Liver (tissue), 8 donors: ENCODE measurements at regions not wholly inside any gene's neighbourhood (a gene's known extent, or its start where the extent isn't known, plus 50 kb on each side); places are given as distances from the start of the nearest gene placed in this dataset.

Experiments
- DNase-seq: peaks from one replicate; pipeline ENCODE4 v3.0.0-alpha.2; 2017; ENCODE audit warnings: low spot score
- H3K27ac ChIP-seq, 2 donors: one replicate each; pipeline ENCODE4 v1.7.0; 2013; ENCODE audit warnings: inconsistent platforms in 2 of 2, low read length in 2 of 2, control low read depth in 1 of 2, low read depth in 1 of 2, mild to moderate bottlenecking in 1 of 2
- H3K27me3 ChIP-seq, 4 donors: one replicate each; pipeline versions ENCODE4 v1.6.1 to v1.7.0; 2013; ENCODE audit warnings: low read length in 3 of 4, inconsistent platforms in 1 of 4, mild to moderate bottlenecking in 1 of 4, moderate library complexity in 1 of 4; ENCODE audit not compliant: control insufficient read depth in 4 of 4, insufficient read depth in 4 of 4
- H3K36me3 ChIP-seq, 4 donors: one replicate each; pipeline versions ENCODE4 v1.6.1 to v1.7.0; 2013; ENCODE audit warnings: low read length in 3 of 4, mild to moderate bottlenecking in 3 of 4, low read depth in 1 of 4, moderate library complexity in 1 of 4; ENCODE audit not compliant: control insufficient read depth in 4 of 4, insufficient read depth in 3 of 4
- H3K4me1 ChIP-seq, 4 donors: one replicate each; pipeline versions ENCODE4 v1.6.1 to v1.7.0; 2013; ENCODE audit warnings: low read length in 3 of 4, mild to moderate bottlenecking in 3 of 4, moderate library complexity in 1 of 4; ENCODE audit not compliant: control insufficient read depth in 4 of 4, insufficient read depth in 4 of 4
- H3K4me3 ChIP-seq, 3 donors: one replicate each; pipeline versions ENCODE4 v1.6.1 to v1.7.0; 2013; ENCODE audit warnings: low read length in 3 of 3, control low read depth in 1 of 3, low read depth in 1 of 3, mild to moderate bottlenecking in 1 of 3
- H3K9ac ChIP-seq, 2 donors: one replicate each; pipeline ENCODE4 v1.7.0; 2013; ENCODE audit warnings: low read length in 2 of 2, mild to moderate bottlenecking in 2 of 2, moderate library complexity in 2 of 2, control low read depth in 1 of 2, low read depth in 1 of 2
- H3K9me3 ChIP-seq, 4 donors: one replicate each; pipeline versions ENCODE4 v1.6.1 to v1.7.0; 2013; ENCODE audit warnings: low read length in 3 of 4; ENCODE audit not compliant: control insufficient read depth in 4 of 4
- FOXA1 ChIP-seq: IDR thresholded peaks from 2 replicates; pipeline ENCODE4 v1.6.1; 2016; ENCODE audit warnings: antibody characterized with exemption
- FOXA2 ChIP-seq: IDR thresholded peaks from 2 replicates; pipeline ENCODE4 v1.6.1; 2016; ENCODE audit warnings: antibody characterized with exemption
- GABPA ChIP-seq, 2 donors: IDR thresholded peaks in 1 of 2; conservative IDR thresholded peaks in 1 of 2; 2 replicates each; pipeline ENCODE4 v1.6.1; 2016; ENCODE audit warnings: antibody characterized with exemption in 2 of 2, mild to moderate bottlenecking in 1 of 2, moderate library complexity in 1 of 2
- JUND ChIP-seq, 2 donors: IDR thresholded peaks; 2 replicates each; pipeline ENCODE4 v1.6.1; 2016; ENCODE audit warnings: antibody characterized with exemption in 2 of 2
- RAD21 ChIP-seq, 2 donors: IDR thresholded peaks; 2 replicates each; pipeline ENCODE4 v1.6.1; 2016; ENCODE audit warnings: antibody characterized with exemption in 2 of 2, mild to moderate bottlenecking in 2 of 2
- RXRA ChIP-seq, 2 donors: IDR thresholded peaks; 2 replicates each; pipeline ENCODE4 v1.6.1; 2017 to 2018; ENCODE audit warnings: antibody characterized with exemption in 2 of 2, mild to moderate bottlenecking in 1 of 2
- SP1 ChIP-seq: IDR thresholded peaks from 2 replicates; pipeline ENCODE4 v1.6.1; 2018; ENCODE audit warnings: antibody characterized with exemption, mild to moderate bottlenecking
- TAF1 ChIP-seq: conservative IDR thresholded peaks from 2 replicates; pipeline ENCODE4 v1.6.1; 2016; ENCODE audit warnings: antibody characterized with exemption, mild to moderate bottlenecking
- YY1 ChIP-seq: IDR thresholded peaks from 2 replicates; pipeline ENCODE4 v1.6.1; 2016; ENCODE audit warnings: antibody characterized with exemption, mild to moderate bottlenecking
- WGBS: extraction: QIAGEN DNeasy Blood & Tissue Kit; methylation state at CpG from one replicate; pipeline ENCODE4 v1.1.7; 2013; 5-methylcytosine and 5-hydroxymethylcytosine counted together
- TF ChIP-seq, protein P1 (sequence below): fragments of 150-350 bp; IDR thresholded peaks from 2 replicates; pipeline ENCODE4 v1.5.1; 2017; ENCODE audit warnings: improper control_type of control experiment, low read depth, low read length; ENCODE audit not compliant: missing input control
- TF ChIP-seq, protein P2 (sequence below): IDR thresholded peaks from 2 replicates; pipeline ENCODE4 v1.6.1; 2016; ENCODE audit warnings: antibody characterized with exemption
- TF ChIP-seq, protein P3 (sequence below): IDR thresholded peaks from 2 replicates; pipeline ENCODE4 v1.6.1; 2016; ENCODE audit warnings: antibody characterized with exemption
- donor health status: healthy.
- donor health status: healthy.
- donor health status: healthy.
- donor health status: healthy.
- donor health status: healthy.

DNA sequence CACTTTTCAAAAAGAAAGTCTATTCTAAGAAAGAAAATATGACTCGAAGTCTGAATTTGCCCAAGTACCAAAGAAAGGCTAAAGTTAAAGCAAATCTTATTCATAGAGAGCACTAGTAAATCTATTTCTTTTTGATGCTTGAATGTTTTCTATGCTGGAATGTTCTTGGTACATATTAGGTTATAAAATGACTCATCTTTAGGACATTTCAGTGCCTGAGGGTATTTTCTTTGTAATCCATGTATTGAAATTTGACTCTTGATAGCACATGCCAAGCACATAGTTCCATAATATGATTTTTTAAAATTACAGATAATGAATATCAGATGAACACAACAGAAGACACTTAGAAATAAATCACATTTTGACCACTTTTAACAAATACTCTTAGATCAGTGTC lies 232.8 kb downstream of the TRIML1 start (continued):
- TF ChIP-seq, protein P1, sequence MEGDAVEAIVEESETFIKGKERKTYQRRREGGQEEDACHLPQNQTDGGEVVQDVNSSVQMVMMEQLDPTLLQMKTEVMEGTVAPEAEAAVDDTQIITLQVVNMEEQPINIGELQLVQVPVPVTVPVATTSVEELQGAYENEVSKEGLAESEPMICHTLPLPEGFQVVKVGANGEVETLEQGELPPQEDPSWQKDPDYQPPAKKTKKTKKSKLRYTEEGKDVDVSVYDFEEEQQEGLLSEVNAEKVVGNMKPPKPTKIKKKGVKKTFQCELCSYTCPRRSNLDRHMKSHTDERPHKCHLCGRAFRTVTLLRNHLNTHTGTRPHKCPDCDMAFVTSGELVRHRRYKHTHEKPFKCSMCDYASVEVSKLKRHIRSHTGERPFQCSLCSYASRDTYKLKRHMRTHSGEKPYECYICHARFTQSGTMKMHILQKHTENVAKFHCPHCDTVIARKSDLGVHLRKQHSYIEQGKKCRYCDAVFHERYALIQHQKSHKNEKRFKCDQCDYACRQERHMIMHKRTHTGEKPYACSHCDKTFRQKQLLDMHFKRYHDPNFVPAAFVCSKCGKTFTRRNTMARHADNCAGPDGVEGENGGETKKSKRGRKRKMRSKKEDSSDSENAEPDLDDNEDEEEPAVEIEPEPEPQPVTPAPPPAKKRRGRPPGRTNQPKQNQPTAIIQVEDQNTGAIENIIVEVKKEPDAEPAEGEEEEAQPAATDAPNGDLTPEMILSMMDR, result no peak
- TF ChIP-seq RXRA (IDR thresholded peaks at IDR 0.05), result no peak
- TF ChIP-seq, protein P2, sequence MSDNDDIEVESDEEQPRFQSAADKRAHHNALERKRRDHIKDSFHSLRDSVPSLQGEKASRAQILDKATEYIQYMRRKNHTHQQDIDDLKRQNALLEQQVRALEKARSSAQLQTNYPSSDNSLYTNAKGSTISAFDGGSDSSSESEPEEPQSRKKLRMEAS, result no peak
- no peak for TF ChIP-seq SP1
- TF ChIP-seq YY1, result no peak
- no peak for TF ChIP-seq GABPA (IDR thresholded peaks at IDR 0.05 in 1 of 2, conservative IDR thresholded peaks at IDR 0.05 in 1 of 2)
- TF ChIP-seq, protein P3, sequence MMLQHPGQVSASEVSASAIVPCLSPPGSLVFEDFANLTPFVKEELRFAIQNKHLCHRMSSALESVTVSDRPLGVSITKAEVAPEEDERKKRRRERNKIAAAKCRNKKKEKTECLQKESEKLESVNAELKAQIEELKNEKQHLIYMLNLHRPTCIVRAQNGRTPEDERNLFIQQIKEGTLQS, result no peak
- no peak for TF ChIP-seq FOXA1
- TF ChIP-seq FOXA2, result no peak

DNA sequence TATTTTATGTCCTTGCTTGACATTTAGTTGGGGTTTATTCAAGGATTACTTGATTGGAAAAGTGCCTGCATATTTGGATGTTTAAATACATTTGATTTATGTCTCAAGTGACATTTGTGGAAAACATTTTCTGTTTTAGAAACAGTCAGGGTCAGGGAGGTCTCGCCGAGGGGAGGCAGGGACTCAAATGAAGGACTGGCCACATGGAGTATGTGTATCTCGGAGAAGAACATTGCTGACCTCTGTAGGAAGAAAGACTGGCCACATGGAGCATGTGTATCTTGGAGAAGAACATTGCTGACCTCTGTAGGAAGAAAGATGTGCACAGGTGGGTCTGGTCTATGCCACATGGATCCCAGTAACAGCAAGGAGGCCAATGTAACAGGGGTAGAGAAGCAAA lies 233.6 kb downstream of the TRIML1 start:
- no peaks in the 10 kb centered on the region for H3K36me3 ChIP-seq
- peaks cover 0 to 10% (median 5%) of the 10 kb centered on the region in 4 donors for H3K9me3 ChIP-seq
- no peaks in the 10 kb centered on the region for H3K4me1 ChIP-seq
- no peak for DNase-seq
- no peak overlapping the region for H3K4me3 ChIP-seq
- TF ChIP-seq, protein P1, result no peak
- TF ChIP-seq RAD21 (IDR thresholded peaks at IDR 0.05), result peak in 1 of 2 donors; percentile 12
- peaks cover 0 to 2% (median 0%) of the 10 kb centered on the region in 4 donors for H3K27me3 ChIP-seq
- H3K27ac ChIP-seq, result no peak overlapping the region
- no peak overlapping the region for H3K9ac ChIP-seq
- WGBS, result 60% methylated on average over 3 of the region's 3 CpGs

DNA sequence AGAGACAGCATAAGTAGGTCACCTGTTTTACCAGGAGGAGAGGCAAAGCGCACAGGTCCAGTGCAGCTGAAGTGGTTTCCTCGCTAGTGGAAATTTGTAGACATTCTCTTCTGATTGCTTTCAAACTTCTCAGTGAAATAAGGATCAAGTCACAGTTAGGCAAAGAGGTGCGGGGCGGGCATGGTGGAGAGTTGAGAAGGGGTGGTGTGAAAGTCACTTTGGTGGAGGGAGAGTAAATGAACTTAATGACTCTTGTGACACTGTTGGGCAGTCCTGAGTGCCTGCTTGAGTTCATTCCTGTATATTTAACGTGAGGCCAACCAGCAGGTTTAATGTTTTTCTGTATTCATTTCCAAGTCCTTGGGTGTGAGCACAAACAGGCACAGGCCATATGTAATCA lies 235.6 kb downstream of the TRIML1 start:
- DNase-seq, result no peak
- WGBS, result 85% methylated on average over 5 of the region's 5 CpGs
- H3K9me3 ChIP-seq, result peaks cover 0 to 10% (median 6%) of the 10 kb centered on the region in 4 donors
- no peak overlapping the region for H3K9ac ChIP-seq
- no peak overlapping the region for H3K4me3 ChIP-seq
- H3K4me1 ChIP-seq, result no peaks in the 10 kb centered on the region
- TF ChIP-seq JUND (IDR thresholded peaks at IDR 0.05) (no peak), TAF1 (no peak), SP1 (no peak), RXRA (IDR thresholded peaks at IDR 0.05) (no peak)
- TF ChIP-seq, protein P2, result no peak
- no peaks in the 10 kb centered on the region for H3K36me3 ChIP-seq
- no peak overlapping the region for H3K27ac ChIP-seq
- peaks cover 0 to 2% (median 0%) of the 10 kb centered on the region in 4 donors for H3K27me3 ChIP-seq
